ENCODE measurements at regions not wholly inside any gene's neighbourhood (a gene's known extent, or its start where the extent isn't known, plus 50 kb on each side); places are given as distances from the start of the nearest gene placed in this dataset.

- H4K20me1 ChIP-seq (ENCODE audit: insufficient read depth, low read length), result no peaks in the 10 kb centered on the region
- no peaks in the 10 kb centered on the region for H3K79me1 ChIP-seq (ENCODE audit: low read depth in 1 of 2, low read length in 2 of 2)
- H2AK5ac ChIP-seq (ENCODE audit: low read depth, low read length), result no peak overlapping the region
- H4K91ac ChIP-seq (ENCODE audit: insufficient read depth, low read depth, low read length), result no peak overlapping the region
- H3K23ac ChIP-seq (ENCODE audit: low read depth, low read length), result no peak overlapping the region
- H3K56ac ChIP-seq (ENCODE audit: extremely low read depth, insufficient read depth, low read length), result no peak overlapping the region
- no peak overlapping the region for H3K27ac ChIP-seq (ENCODE audit: insufficient read depth, low read length)
- no peak overlapping the region for H3K4me2 ChIP-seq (ENCODE audit: low read depth, low read length)
- ChIA-PET POLR2A (ENCODE audit: unreplicated experiment) (no interaction called here), CTCF (interaction anchor here (0.6 kb wide), 1 partner anchor 1711 kb away, joined by 3 read pairs; no protein-coding TSS in a partner anchor)
- intact Hi-C loops (cut with micrococcal nuclease), result no loop called here
- DNase-seq, result no peak
- TF ChIP-seq SMC3 (IDR thresholded peaks at IDR 0.05; ENCODE audit: low read depth, low read length), result no peak
- TF ChIP-seq RFX5 (IDR thresholded peaks at IDR 0.05; ENCODE audit: low read depth, low read length), result no peak
- no peak for TF ChIP-seq RCOR1 (IDR thresholded peaks at IDR 0.05; ENCODE audit: insufficient replicate concordance, low read length)
- TF ChIP-seq CHD1 (IDR thresholded peaks at IDR 0.05; ENCODE audit: low read depth, low read length), result no peak
- no peak overlapping the region for H3K4ac ChIP-seq (ENCODE audit: low read depth, low read length)
- H2BK120ac ChIP-seq (ENCODE audit: low read depth, low read length), result no peak overlapping the region
- no peaks in the 10 kb centered on the region for H3K27me3 ChIP-seq (ENCODE audit: control insufficient read depth, insufficient read depth, low read length)
- BruUV-seq (replicated peaks), result no TSS peak
- H3K4me1 ChIP-seq (ENCODE audit: control insufficient read depth, insufficient read depth, low read length), result no peaks in the 10 kb centered on the region
- in situ Hi-C loops (cut with MboI; ENCODE audit: low sequenced_read_pairs), result no loop called here
- H2BK15ac ChIP-seq (ENCODE audit: low read depth, low read length), result no peak overlapping the region
- H3K9me1 ChIP-seq (ENCODE audit: insufficient read depth, low read length), result no peaks in the 10 kb centered on the region
- dilution Hi-C loops (cut with HindIII; ENCODE audit: low sequenced_read_pairs, unreplicated experiment), result no loop called here
- no peak overlapping the region for H3K9ac ChIP-seq (ENCODE audit: low read depth, low read length)
- H3K36me3 ChIP-seq (ENCODE audit: control insufficient read depth, insufficient read depth, low read length), result no peaks in the 10 kb centered on the region
- no peak overlapping the region for H2BK5ac ChIP-seq (ENCODE audit: low read depth, low read length, poor library complexity, severe bottlenecking)
- no peak for ATAC-seq (ENCODE audit: low read depth)
- H4K5ac ChIP-seq (ENCODE audit: low read depth, low read length), result no peak overlapping the region
- no CpG with 5 or more reads among the region's 1 CpG for WGBS, 2 experiments (ENCODE audit: extremely low coverage in 2 of 2, insufficient read length in 1 of 2)
- no peak overlapping the region for H2BK20ac ChIP-seq (ENCODE audit: low read depth, low read length)
- no peak overlapping the region for H3K18ac ChIP-seq (ENCODE audit: low read depth, low read length)
- no peak overlapping the region for H2AK9ac ChIP-seq (replicated peaks; ENCODE audit: low read depth, low read length, poor library complexity)
- no peak overlapping the region for H4K8ac ChIP-seq (ENCODE audit: low read depth in 2 of 2, low read length in 2 of 2)
- H3K4me3 ChIP-seq (ENCODE audit: insufficient read depth, low read depth, low read length), result no peak overlapping the region
- H3K9me3 ChIP-seq (ENCODE audit: control insufficient read depth, insufficient read depth, low read length), result peaks cover 18% of the 10 kb centered on the region
- no peak overlapping the region for H2AFZ ChIP-seq (replicated peaks; ENCODE audit: low read length, poor library complexity)
- no peak overlapping the region for H3K14ac ChIP-seq (replicated peaks; ENCODE audit: low read depth, low read length)
Measured at GRCh38 chr9:29730163-29730562, 2156.9 kb upstream of the C9orf72 start.
